Cerebellar cortex (tissue), 1 donor: ENCODE measurements at regions not wholly inside any gene's neighbourhood (a gene's known extent, or its start where the extent isn't known, plus 50 kb on each side); places are given as distances from the start of the nearest gene placed in this dataset.
"Not testable (repeated sequence)": the region's sequence is repeated elsewhere in the genome, so short reads cannot be mapped to it uniquely, and the experiment has no call there.

ENCODE experiments used
- DNase-seq: peaks from one replicate; pipeline ENCODE4 v3.0.0-alpha.2; 2015; ENCODE audit warnings: low spot score

DNA sequence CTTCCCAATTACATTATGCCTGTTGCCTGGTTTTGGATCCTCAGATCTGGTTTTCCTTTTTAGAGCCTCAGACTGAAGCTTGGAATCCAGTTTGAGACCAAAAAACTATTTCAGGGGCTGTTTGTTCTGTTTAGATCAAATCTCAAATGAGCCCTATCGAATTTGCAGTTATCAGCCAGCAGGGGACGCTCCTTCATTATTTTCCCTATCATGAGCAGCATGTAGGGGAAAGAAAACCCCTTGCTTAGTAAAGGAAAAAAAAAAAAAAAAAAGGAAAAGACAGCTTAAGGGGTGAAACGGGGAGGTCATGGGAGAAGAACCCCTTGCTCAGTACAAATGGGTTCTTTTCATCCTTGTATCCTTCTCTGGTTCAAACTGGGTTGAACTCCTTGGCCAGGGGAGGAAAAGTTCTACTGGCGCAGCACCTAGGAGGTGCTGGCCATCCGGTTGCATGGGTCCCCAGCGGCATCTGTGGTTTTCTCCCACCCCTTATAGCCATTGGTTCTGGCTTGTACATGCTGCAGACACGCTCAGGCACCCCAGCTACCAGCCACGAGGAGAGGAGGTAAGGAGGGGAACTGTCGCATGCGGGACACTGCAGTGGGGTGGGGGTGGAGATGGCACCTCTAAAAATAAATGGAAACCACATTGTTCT is 1375.1 kb upstream of the ALCAM start:
- DNase-seq: no peak

DNA sequence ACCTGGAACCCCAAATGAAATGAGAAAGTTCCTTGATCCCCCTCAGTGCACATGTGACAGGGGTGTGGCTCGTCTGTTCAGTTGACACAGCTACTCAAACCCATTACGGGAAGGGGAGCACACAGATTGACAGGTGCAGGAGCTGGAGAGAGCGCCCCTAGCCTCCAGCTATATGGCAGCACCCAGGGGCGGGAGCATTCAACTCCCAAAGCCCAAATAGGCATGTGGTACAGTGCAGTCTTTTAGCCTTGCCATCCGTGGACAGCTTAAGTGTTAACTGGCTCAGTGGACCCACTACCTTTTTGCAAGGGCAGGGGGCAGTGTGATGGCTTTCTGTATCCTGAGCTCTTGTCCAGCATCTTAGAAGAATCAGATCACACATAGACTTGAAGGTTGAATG is 1374.2 kb upstream of the ALCAM start:
- no peak for DNase-seq

DNA sequence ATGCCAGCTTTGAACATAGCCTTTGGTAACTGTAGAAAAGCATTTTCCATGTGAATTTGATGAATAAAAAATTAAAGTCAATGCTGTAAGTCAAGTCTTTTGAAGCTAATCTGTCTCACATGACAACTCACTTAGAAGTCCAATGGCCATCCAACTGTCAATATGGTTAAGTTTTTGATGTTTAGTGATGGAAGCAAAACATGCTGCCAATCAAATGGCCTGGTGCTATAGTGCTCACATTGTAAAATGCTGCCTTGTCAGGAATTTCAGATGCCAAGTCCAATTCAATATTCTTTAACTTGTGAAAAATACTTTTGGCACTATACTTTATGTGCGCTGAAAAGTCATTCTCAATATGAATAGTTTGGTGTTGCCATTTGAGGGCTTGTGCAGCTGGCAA is 1361.8 kb upstream of the ALCAM start:
- DNase-seq: no peak

DNA sequence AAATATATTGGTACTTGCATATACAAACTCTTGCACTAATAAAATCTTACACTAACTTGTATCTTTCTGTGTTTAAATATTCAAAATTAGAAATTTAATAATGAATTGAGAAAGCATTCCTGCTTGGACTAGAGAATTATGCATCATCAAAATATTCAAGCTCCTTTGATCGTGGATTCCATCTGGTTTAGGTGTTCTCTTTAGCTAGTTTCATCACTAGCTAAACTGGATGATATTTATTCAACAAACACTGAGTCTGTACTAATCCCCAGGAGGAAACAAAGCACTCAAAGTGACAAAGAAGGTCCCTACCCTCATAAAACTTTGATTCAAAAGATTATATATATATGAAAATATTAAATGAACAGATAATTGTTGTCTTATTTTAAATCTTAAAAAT is 1360.9 kb upstream of the ALCAM start:
- DNase-seq: no peak

DNA sequence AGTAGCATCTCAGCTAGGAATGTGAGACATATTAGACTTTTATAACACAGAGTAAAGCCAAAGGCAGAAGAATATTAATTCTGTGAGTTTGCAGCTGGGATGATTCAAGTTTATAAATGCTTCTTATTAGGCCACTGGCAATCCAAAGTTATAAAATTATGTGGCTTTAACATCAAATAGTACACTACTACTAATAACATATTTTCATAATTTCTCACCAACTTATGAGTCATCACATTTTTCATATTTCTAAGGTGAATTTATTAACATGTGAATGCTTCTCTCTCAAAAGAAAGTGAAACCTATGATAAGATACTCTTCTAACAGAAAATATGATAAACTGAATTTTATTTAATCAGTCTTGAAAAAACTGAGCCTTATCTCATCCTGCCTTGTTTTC is 1348.2 kb upstream of the ALCAM start:
- DNase-seq: no peak

DNA sequence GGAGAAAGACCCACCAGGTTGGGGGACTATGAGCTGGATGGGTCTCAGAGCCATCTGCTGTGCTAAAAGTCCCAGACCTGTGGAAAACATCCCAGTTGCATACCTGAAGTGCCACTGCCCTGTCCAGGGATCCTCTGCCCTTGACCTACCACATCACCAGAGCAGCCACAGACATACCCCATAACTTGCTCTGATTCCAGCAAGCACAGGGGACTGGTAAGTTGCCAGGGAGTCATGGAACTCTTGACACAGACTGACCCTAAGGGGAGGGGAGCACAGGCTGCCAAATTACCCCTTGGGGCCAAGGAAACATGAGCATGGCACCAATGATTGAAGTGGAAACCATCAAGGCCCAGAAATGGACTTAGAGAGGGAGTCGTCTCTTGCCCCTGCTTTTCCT is 1335.1 kb upstream of the ALCAM start:
- no peak for DNase-seq

DNA sequence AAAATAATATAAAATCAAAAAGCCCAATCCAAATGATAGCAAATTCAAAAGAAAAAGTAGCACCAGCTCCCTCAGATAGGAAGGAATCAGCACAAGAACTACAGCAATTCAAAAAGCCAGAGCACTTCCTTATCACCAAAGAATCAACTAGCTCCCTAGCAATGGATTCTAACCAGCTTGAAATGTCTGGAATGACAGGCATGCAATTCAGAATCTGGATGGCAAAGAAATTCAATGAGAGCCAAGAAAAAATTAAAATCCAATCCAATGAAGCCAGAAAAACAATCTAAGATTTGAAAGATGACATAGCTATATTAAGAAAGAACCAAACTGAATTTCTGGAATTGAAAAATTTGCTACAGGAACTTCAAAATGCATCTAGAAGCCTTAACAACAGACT is 1334.4 kb upstream of the ALCAM start:
- no peak for DNase-seq

DNA sequence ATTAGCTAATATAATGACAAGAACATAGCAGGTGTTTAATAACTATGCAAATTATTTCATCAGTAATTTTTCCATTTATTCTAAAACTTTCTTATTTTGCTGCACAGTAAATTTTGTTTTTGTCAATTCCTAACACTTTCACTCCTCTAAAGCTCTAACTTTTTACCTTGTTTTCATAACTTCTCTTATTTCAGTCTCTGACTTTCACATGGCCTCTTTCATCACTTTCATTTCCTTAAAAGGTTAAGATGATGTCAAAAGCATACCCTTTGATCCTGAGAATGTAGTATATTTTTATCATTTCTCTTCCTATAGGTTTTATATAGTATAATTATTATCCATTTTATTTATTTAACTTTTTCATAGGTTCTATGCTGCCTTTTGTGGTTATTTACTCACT is 1325.8 kb upstream of the ALCAM start:
- DNase-seq: no peak

DNA sequence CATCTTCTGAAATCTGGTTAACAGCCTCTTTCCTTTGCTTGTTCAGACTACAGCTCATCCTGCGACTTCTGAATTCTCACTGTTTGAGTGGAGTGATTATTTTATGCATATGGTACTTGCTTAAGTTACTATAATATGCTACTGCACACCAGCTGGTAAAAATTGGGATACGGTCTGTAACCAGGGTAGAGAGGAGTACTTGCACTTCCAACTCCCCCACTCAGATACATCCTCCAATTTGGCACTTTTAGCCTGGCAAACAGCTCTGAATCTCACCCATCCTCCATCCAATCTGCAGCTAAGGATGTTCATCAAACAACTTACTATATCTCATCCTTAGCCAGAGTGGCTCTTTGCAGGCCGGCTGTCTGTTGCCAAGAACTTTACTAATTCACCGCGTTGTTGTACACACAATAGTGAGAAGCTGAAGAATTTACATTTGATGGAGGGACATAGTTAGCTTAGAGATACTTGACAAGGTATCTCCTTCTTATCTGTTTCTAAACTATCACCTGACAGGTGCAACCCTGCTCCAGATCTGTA is 1323.6 kb upstream of the ALCAM start:
- DNase-seq: not testable (repeated sequence)

DNA sequence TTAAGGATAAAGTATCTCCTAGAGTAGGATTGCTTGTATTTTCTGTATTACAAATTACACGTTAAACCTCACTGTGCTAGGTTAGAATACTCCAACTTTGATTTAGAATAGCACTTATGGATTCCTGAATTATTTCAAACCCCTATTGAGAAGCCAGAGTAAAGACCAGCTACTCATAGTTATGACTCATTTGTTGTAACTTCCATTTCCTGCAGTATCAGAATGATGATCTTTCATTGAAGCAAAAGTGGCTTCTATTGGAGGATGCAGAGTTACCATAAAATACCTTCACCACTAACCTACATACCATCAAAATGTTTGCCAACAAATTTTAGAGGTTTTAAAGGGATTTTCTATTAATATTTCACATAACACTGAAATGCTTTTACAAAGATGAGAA is 1322.7 kb upstream of the ALCAM start:
- no peak for DNase-seq

DNA sequence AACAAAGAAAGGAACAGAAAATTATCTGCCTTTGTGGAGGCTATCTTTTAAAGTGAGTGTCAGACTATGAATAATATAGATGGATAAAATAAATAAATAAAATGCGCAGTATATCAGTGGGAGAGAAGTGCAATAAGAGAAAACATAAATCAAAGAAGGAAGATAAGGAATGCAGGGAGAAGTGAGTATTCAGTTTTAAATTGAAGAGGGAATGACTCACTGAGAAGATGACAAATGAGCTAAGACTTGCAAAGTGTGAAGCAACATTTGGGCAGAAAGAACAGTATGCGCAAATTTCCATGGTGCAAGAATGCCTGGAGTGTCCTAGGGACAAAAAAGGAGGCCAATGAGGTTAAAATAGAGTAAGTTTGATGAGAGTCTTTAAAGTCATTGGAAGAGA is 1300.1 kb upstream of the ALCAM start:
- no peak for DNase-seq

DNA sequence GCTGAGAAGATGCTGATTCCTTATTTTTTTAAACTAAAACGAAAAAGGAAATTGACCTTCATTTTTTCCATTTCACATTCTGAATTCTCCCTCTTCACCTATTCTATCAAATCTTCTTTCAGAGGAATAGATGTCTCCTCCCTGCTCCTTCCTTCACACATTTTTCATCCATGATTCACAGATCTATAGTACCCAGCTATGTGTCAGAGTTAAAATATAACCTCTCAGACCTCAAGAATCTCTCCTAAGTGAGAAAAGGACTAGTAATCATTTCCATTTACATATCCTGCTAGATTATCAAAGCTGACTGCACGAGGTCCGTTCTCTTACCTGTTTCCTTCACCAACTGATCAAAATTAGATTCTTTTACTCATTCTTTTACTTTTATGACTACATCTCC is 1297.6 kb upstream of the ALCAM start:
- no peak for DNase-seq

DNA sequence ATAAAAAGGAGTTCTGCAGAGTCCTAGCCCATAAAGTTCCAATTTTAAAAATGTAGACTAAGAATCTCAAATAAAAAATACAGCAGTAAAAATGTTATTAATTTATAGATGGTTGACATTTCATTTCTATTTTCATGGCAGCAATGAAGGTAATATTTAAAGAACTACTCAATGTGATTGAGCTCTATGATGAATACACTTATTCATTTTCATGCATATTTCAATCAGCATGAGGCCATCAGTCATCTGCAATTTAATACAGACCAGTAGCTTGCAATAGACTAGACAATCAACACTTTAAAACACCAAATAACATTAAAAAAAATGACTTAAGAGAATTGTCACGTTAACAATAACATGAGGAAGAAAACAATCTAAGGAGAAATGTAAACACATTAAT is 1295.8 kb upstream of the ALCAM start:
- DNase-seq: no peak

DNA sequence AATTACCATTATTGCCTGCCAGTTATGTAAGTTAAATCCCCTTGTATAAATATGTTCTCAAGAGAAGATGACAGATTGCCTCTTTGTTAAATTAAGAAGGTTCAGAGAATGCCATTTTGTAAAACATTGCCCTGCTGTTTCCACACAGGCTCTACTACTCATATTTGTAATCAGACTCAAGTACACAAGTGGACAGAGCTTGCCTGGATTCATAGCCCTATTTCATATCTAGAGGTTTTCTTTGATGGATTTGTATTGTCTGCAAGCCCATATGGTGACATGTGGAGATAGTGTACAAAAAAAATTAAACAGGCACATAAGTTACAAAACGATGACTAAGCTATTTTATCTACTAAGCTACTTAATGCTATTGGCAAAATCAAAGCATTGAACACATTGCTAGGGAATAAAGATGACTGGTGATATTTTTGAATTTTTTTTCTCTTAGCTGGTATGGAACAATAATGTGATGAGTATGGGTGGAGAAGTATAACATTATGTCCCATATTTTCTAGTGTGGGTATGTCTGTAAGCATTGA is 1286.6 kb upstream of the ALCAM start:
- DNase-seq: no peak

DNA sequence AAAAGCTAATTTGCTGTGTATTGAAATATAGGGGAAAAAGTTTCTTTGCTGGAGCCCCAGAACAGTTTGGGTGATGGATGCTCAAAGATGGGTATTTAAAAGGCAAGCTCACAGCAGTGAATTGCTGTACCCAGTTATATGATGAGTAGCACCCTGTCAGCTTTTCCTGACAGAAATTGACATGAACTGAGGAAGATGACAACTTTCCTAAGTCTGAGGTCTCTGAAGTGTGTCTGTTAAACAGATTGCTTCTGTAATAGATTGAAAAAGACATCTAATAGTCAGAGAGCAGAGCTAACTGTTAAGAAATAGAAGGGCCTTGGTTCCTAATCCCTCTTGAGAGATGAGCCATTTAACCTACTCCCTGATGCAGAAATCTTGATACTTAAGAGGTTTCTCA is 1278.0 kb upstream of the ALCAM start:
- no peak for DNase-seq

DNA sequence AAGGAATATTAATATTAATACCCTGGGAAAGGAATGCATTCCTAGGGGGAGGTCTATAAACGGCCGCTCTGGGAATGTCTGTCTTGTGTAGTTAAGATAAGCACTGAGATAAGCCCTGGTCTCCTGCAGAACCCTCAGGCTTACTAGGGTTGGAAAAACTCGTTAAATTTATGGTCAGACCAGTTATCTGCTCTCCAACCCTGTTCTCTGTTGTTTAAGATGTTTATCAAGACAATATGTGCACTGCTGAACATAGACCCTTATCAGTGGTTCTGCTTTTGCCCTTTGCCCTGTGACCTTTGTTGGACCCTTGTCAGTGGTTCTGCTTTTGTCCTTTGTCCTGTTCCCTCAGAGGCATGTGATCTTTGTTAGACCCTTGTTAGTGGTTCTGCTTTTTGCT is 1276.7 kb upstream of the ALCAM start:
- not testable (repeated sequence) for DNase-seq

DNA sequence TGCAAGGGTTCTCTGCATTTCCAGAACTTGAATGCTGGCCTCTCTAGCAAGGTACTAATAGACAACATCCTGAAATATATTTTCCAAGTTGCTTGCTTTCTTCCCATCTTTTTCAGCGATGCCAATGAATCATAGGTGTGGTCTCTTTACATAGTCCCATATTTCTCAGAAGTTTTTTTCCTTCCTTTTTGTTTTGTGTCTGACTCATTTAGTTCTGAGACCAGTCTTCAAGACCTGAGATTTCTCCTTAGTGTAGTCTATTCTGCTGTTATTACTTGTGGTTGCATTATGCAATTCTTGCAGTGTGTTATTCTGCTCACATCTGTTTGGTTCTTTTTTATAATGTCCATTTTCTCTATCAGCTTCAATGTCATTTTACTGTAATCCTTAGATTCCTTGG is 1265.0 kb upstream of the ALCAM start:
- no peak for DNase-seq

DNA sequence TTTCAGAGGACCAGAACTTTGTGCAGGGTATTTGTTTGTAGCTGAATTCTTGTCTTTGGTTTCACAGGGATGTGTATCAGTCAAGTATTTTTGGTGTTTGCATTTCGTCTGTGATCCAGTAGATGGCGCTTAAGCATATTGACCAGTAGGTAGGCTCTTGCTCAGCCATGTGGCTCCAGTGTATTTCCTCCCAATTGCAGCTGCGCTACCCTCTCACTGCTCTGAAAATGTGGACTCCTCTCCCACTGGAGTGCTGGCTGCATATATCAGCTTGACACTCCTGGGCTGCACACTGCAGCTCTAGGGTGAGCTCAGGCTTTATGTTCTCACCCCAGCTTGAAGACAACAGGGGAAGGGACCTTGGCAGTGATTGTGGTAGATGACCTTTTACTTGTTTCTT is 1264.3 kb upstream of the ALCAM start:
- peak; percentile 16 for DNase-seq

DNA sequence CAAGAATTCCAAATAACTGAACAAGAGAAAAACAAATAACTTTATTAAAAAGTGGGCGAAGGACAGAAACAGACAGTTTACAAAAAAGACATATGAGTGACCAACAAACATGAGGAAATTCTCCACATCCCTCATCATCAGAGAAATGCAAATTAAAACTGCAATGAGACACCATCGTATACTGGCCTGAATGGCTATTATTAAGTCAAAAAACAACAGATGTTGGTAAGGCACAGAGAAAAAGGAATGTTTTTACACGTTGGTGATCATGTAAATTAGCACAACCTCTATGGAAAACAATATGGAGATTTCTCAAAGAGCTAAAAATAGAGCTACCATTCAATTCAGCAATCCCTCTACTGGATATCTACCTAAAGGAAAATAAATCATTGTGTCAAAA is 1260.4 kb upstream of the ALCAM start:
- no peak for DNase-seq

DNA sequence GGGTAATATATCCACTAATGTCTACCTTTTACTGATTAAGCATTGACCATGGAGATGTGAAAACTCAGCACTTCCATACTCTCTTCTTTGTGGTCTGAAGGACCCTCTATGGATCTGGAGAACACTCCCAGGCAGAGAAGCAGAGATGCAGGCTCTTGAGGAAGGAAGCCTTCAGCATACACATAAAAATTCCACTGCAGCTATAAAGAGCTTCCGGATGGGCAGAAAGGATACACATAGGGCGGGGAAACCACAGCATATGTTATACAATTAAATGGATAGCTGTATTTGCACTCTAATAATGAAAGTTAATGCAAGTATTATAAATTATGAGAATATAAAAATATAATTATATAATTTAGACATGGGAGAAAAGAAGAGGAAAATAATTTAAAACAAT is 1258.2 kb upstream of the ALCAM start:
- DNase-seq: no peak

DNA sequence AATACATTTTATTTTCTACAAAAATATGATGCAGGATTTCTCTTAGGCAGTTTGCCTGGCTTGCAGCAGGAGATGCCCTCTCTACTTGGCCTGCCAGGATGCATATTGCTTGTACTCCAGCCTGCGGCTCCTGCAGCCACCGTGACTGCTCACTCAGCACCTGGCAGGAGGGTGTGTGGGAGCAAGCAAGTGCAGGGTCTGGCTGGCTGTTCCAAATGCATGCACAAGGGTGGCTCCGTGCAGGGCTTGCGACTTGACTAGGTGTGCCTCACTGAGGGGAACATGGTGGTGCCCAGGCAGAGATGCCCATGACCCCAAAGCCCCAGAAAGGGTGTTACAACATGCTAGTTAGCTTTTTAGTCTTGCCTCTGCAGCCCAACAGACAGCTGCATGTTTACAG is 1240.2 kb upstream of the ALCAM start:
- no peak for DNase-seq

DNA sequence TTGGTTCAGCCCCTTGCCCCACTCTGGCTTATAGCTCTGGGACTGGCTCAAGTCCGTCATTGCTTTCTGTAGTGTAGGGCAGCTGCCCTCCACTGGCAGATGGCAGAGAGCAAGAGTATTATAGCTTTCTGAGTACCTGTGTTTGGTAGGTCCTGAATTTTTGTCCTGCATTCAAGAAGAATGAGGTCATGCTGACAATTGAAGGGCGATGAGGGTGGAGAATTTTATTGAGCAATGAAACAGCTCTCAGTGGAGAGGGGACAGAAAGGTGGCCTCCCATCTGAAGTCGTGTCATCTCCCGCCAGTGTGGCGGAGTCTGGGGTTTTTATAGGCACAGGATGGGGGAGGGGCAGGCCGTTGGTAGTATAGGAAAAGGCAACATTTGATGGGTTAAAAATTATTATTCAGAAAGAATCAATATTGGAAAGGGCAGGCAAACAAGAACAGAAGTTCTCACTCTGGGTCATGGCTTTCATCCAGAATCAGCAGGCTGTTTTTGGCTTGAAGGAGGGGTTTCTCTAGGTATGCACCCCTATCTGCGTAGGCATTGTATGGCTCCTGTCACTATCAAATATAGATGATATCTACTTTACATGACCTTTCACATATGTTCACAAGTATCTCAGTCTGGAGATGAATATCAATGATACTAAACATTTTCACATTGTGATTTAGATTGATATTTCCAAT is 1239.7 kb upstream of the ALCAM start:
- no peak for DNase-seq

DNA sequence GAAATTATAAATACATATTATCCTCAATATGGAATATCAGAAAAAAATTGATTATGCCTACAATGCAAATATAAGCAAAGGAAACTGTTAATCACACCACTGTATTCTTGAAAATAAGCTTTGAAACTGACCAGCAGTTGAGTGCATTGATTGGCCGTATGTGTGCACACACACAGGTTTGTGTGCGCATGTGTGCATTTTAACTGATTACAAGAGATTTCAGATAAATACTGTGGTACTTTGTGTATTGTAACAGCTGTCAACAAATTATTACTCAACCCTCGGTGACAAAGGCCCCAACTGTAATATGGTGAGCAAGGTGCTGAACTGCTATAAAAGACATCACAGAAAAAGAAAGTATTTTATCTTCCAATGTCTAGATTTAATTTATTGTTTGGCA is 1238.9 kb upstream of the ALCAM start:
- DNase-seq: no peak
